B cell (primary cell): ENCODE measurements at regions not wholly inside any gene's neighbourhood (a gene's known extent, or its start where the extent isn't known, plus 50 kb on each side); places are given as distances from the start of the nearest gene placed in this dataset.

Experiments used
- ATAC-seq: fragments of 200-7000 bp; cut with Tn5 transposase; one replicate; pipeline ENCODE4 v1.10.0; 2021; ENCODE audit warnings: low read depth, mild to moderate bottlenecking, moderate number of reproducible peaks, moderate library complexity
- CTCF ChIA-PET: fragments of 350-600 bp; sonication (Branson Sonifier 250); formaldehyde crosslinking; loops from one replicate; lab custom pipeline; 2021; ENCODE audit warnings: antibody characterized with exemption, inconsistent platforms; lab: Charles Lee
- POLR2A ChIA-PET: fragments of 350-600 bp; sonication (Branson Sonifier 250); formaldehyde crosslinking; loops from one replicate; lab custom pipeline; 2021; ENCODE audit warnings: antibody characterized with exemption; lab: Charles Lee
- DNase-seq: peaks from one replicate; pipeline ENCODE4 v3.0.0; 2013
- H2AFZ ChIP-seq: 2 replicates; pipeline ENCODE4 v1.6.1; 2012; ENCODE audit warnings: mild to moderate bottlenecking, low read depth, low read length; ENCODE audit not compliant: insufficient read depth, poor library complexity, severe bottlenecking
- H3K27ac ChIP-seq, 2 donors: 1 replicate in 1 of 2; 2 replicates in 1 of 2; pipeline ENCODE4 v1.5.1; 2012 to 2013; ENCODE audit warnings: low read length in 2 of 2, mild to moderate bottlenecking in 2 of 2, moderate library complexity in 1 of 2
- H3K27me3 ChIP-seq, 4 experiments: fragments of 200-600 bp in 1 of 4; sonication (generic) in 1 of 4; replicated peaks in 1 of 4; 1 replicate in 2 of 4; 2 replicates in 2 of 4; pipeline versions ENCODE4 v1.6.1 to v1.7.0; 2013 to 2016; ENCODE audit warnings: low read length in 3 of 4, mild to moderate bottlenecking in 2 of 4, mixed read lengths in 1 of 4, moderate library complexity in 1 of 4; ENCODE audit not compliant: insufficient read depth in 4 of 4, control insufficient read depth in 3 of 4; ENCODE audit errors: control extremely low read depth in 1 of 4
- H3K36me3 ChIP-seq, 2 experiments: replicated peaks in 1 of 2; 1 replicate in 1 of 2; 2 replicates in 1 of 2; pipeline versions ENCODE4 v1.6.1 to v1.7.1; 2013; ENCODE audit warnings: low read length in 1 of 2; ENCODE audit not compliant: insufficient read depth in 2 of 2, control insufficient read depth in 1 of 2; ENCODE audit errors: control extremely low read depth in 1 of 2, extremely low read depth in 1 of 2
- H3K4me1 ChIP-seq, 2 donors: fragments of 200-600 bp in 1 of 2; sonication (generic) in 1 of 2; 1 replicate in 1 of 2; 2 replicates in 1 of 2; pipeline versions ENCODE4 v1.5.1 to v1.6.1; 2013 to 2017; ENCODE audit warnings: low read length in 2 of 2; ENCODE audit not compliant: control insufficient read depth in 2 of 2, insufficient read depth in 2 of 2
- H3K4me2 ChIP-seq: replicated peaks from 2 replicates; pipeline ENCODE3; 2012; ENCODE audit warnings: mild to moderate bottlenecking, low read depth, low read length; ENCODE audit not compliant: poor library complexity, severe bottlenecking
- H3K4me3 ChIP-seq, 5 experiments: fragments of 200-600 bp in 1 of 5; sonication (generic) in 1 of 5; 1 replicate in 3 of 5; 2 replicates in 2 of 5; pipeline versions ENCODE4 v1.5.1 to v1.7.0; 2011 to 2016; ENCODE audit warnings: low read length in 4 of 5, mild to moderate bottlenecking in 4 of 5, low read depth in 2 of 5, control low read depth in 1 of 5, moderate library complexity in 1 of 5; ENCODE audit not compliant: insufficient read depth in 1 of 5; ENCODE audit errors: control extremely low read depth in 1 of 5, extremely low read depth in 1 of 5
- H3K79me2 ChIP-seq: fragments of 200-600 bp; sonication (generic); one replicate; pipeline ENCODE4 v1.6.0; 2016; ENCODE audit warnings: low read length; ENCODE audit not compliant: control insufficient read depth, insufficient read depth
- H3K9ac ChIP-seq: fragments of 200-600 bp; sonication (generic); 2 replicates; pipeline ENCODE4 v1.6.1; 2017; ENCODE audit warnings: mild to moderate bottlenecking, low read length, moderate library complexity
- H3K9me3 ChIP-seq, 3 donors: one replicate each; pipeline versions ENCODE4 v1.6.1 to v1.7.1; 2013; ENCODE audit warnings: low read length in 2 of 3; ENCODE audit not compliant: control insufficient read depth in 2 of 3, insufficient read depth in 1 of 3; ENCODE audit errors: control extremely low read depth in 1 of 3
- H4K20me1 ChIP-seq: 2 replicates; pipeline ENCODE4 v1.6.0; 2012; ENCODE audit warnings: mild to moderate bottlenecking, low read length; ENCODE audit not compliant: insufficient read depth, control insufficient read depth, poor library complexity, severe bottlenecking
- H3K27ac Mint-ChIP-seq: one replicate; pipeline ENCODE4 v1.8.0; 2021; ENCODE audit warnings: mixed read lengths
- H3K27me3 Mint-ChIP-seq: one replicate; pipeline ENCODE4 v1.8.0; 2021; ENCODE audit warnings: mixed read lengths
- H3K4me1 Mint-ChIP-seq: one replicate; pipeline ENCODE4 v1.8.0; 2021; ENCODE audit warnings: mixed read lengths
- H3K4me3 Mint-ChIP-seq: one replicate; pipeline ENCODE4 v1.8.0; 2021; ENCODE audit warnings: mixed read lengths
- H3K9me3 Mint-ChIP-seq: one replicate; pipeline ENCODE4 v1.8.0; 2022; ENCODE audit warnings: mixed read lengths; ENCODE audit not compliant: insufficient read depth
- CTCF ChIP-seq: fragments of 200-600 bp; IDR thresholded peaks from one replicate; pipeline ENCODE4 v1.8.0; 2022; ENCODE audit warnings: antibody characterized with exemption, mild to moderate bottlenecking
- EZH2 ChIP-seq: IDR thresholded peaks from 2 replicates; pipeline ENCODE4 v1.6.1; 2012; ENCODE audit warnings: borderline replicate concordance, low read depth, mild to moderate bottlenecking, moderate library complexity, low read length; ENCODE audit not compliant: insufficient read depth, poor library complexity, severe bottlenecking
- WGBS: methylation state at CpG from one replicate; pipeline ENCODE4 v1.1.5; 2013; ENCODE audit warnings: missing lambda C conversion rate; ENCODE audit not compliant: insufficient coverage; 5-methylcytosine and 5-hydroxymethylcytosine counted together
- intact Hi-C: fragments of 100-400 bp; cut with micrococcal nuclease; formaldehyde crosslinking; loops from one replicate; pipeline ENCODE4 v1.10.0; 2022

- DNase-seq (no peak), ATAC-seq (no peak)
- ChIA-PET CTCF (interaction anchor here (1.1 kb wide), 1 partner anchor 14 kb away, joined by 3 read pairs; no protein-coding TSS in a partner anchor), POLR2A (no interaction called here)
- no peak overlapping the region for H3K4me2 ChIP-seq
- H2AFZ ChIP-seq: no peak overlapping the region
- H3K4me3 ChIP-seq: no peak overlapping the region
- Mint-ChIP-seq H3K4me1 (no peaks in the 10 kb centered on the region), H3K4me3 (no peak overlapping the region), H3K9me3 (no peaks in the 10 kb centered on the region), H3K27me3 (no peaks in the 10 kb centered on the region), H3K27ac (no peak overlapping the region)
- WGBS: no CpG with 5 or more reads among the region's 1 CpG
- TF ChIP-seq CTCF: no peak
- no peak for TF ChIP-seq EZH2
- no peaks in the 10 kb centered on the region for H3K27me3 ChIP-seq
- H3K27ac ChIP-seq: no peak overlapping the region
- H3K4me1 ChIP-seq: no peaks in the 10 kb centered on the region
- H3K9me3 ChIP-seq: no peaks in the 10 kb centered on the region
- no peak overlapping the region for H3K9ac ChIP-seq
- no peaks in the 10 kb centered on the region for H4K20me1 ChIP-seq
- no peaks in the 10 kb centered on the region for H3K36me3 ChIP-seq
- no peaks in the 10 kb centered on the region for H3K79me2 ChIP-seq
- intact Hi-C loops: no loop called here
These were observed 283.5 kb downstream of the DSEL start for GRCh38 chr18:67232991-67233390.

- whole genome bisulfite sequencing: 89% methylated on average over 3 of the region's 4 CpGs
- no peak overlapping the region for H3K4me3 ChIP-seq
- no peaks in the 10 kb centered on the region for H3K9me3 Mint-ChIP-seq
- no peak overlapping the region for H3K4me2 ChIP-seq
- H3K9me3 ChIP-seq: no peaks in the 10 kb centered on the region
- no peaks in the 10 kb centered on the region for H3K4me1 ChIP-seq
- H3K4me1 Mint-ChIP-seq: no peaks in the 10 kb centered on the region
- no peaks in the 10 kb centered on the region for H3K27me3 ChIP-seq
- no peaks in the 10 kb centered on the region for H3K36me3 ChIP-seq
- no peaks in the 10 kb centered on the region for H3K27me3 Mint-ChIP-seq
- ATAC-seq (no peak), DNase-seq (no peak)
- no peaks in the 10 kb centered on the region for H4K20me1 ChIP-seq
- TF ChIP-seq CTCF (no peak), EZH2 (no peak)
- H2AFZ ChIP-seq: no peak overlapping the region
- no peaks in the 10 kb centered on the region for H3K79me2 ChIP-seq
- no peak overlapping the region for H3K9ac ChIP-seq
- H3K27ac Mint-ChIP-seq: no peak overlapping the region
- CTCF ChIA-PET: interaction anchor here (1.1 kb wide), 1 partner anchor 14 kb away, joined by 3 read pairs; no protein-coding TSS in a partner anchor
- no peak overlapping the region for H3K27ac ChIP-seq
- POLR2A ChIA-PET: no interaction called here
- no peak overlapping the region for H3K4me3 Mint-ChIP-seq
- intact Hi-C loops: no loop called here
These were observed 284.1 kb downstream of the DSEL start for GRCh38 chr18:67232406-67232805.
